HCT116 (cell line): ENCODE measurements at regions not wholly inside any gene's neighbourhood (a gene's known extent, or its start where the extent isn't known, plus 50 kb on each side); places are given as distances from the start of the nearest gene placed in this dataset.

ENCODE experiments used
- CTCF ChIP-seq, 3 experiments: fragments of 200-600 bp in 1 of 3; sonication (generic) in 1 of 3; IDR thresholded peaks in 2 of 3; conservative IDR thresholded peaks in 1 of 3; 2 replicates each; pipeline ENCODE4 v1.5.1; 2012 to 2017; ENCODE audit warnings: low read depth in 2 of 3, low read length in 2 of 3, antibody characterized with exemption in 1 of 3, borderline replicate concordance in 1 of 3, control low read depth in 1 of 3, mild to moderate bottlenecking in 1 of 3, mixed read lengths in 1 of 3, mixed run types in 1 of 3, moderate library complexity in 1 of 3; ENCODE audit not compliant: insufficient read depth in 1 of 3
- EZH2 ChIP-seq: fragments of 200-600 bp; sonication (generic); IDR thresholded peaks from 2 replicates; pipeline ENCODE4 v1.6.1; 2017; ENCODE audit warnings: antibody characterized with exemption, mixed run types
- POLR2A ChIP-seq: IDR thresholded peaks from 2 replicates; pipeline ENCODE4 v1.7.0; 2011; ENCODE audit warnings: borderline replicate concordance; ENCODE audit not compliant: insufficient read depth, insufficient read length; ENCODE audit errors: extremely low read depth
- POLR2AphosphoS5 ChIP-seq: IDR thresholded peaks from 2 replicates; pipeline ENCODE4 v1.6.1; 2011; ENCODE audit warnings: mild to moderate bottlenecking, low read depth, low read length, moderate library complexity
- ZNF274 ChIP-seq: fragments of 200-500 bp; sonication (Bioruptor generic); IDR thresholded peaks from 2 replicates; pipeline ENCODE4 v1.6.1; 2014; ENCODE audit warnings: mild to moderate bottlenecking, low read depth, low read length, inconsistent platforms
- TF ChIP-seq, protein P1 (sequence below): IDR thresholded peaks from 2 replicates; pipeline ENCODE4 v1.6.1; 2012; ENCODE audit warnings: low read depth

DNA sequence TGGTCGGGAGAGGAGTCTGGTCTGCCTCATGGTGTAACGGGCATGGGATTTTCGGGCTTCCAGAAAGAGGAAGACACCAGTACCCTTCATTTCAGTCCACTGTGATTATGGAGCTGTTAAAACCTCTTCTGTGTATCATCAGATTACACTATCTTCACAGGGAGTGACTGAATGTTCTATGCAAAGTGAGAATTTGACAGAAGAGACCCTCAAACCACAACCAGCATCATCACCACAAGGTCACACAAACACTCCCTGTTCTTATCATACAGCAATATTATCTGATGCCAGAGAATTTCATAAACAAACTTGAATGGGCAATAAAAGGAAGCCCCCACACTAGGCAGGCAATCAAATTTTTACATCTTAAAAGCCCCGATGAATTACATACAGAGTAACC, 164.2 kb downstream of the PDGFRA start:
- TF ChIP-seq CTCF (IDR thresholded peaks at IDR 0.05 in 2 of 3, conservative IDR thresholded peaks at IDR 0.05 in 1 of 3; ENCODE audit: borderline replicate concordance in 1 of 3, insufficient read depth in 1 of 3, low read depth in 2 of 3, low read length in 2 of 3) (no peak), EZH2 (no peak), ZNF274 (no peak), POLR2AphosphoS5 (no peak), POLR2A (no peak)
- TF ChIP-seq, protein P1, sequence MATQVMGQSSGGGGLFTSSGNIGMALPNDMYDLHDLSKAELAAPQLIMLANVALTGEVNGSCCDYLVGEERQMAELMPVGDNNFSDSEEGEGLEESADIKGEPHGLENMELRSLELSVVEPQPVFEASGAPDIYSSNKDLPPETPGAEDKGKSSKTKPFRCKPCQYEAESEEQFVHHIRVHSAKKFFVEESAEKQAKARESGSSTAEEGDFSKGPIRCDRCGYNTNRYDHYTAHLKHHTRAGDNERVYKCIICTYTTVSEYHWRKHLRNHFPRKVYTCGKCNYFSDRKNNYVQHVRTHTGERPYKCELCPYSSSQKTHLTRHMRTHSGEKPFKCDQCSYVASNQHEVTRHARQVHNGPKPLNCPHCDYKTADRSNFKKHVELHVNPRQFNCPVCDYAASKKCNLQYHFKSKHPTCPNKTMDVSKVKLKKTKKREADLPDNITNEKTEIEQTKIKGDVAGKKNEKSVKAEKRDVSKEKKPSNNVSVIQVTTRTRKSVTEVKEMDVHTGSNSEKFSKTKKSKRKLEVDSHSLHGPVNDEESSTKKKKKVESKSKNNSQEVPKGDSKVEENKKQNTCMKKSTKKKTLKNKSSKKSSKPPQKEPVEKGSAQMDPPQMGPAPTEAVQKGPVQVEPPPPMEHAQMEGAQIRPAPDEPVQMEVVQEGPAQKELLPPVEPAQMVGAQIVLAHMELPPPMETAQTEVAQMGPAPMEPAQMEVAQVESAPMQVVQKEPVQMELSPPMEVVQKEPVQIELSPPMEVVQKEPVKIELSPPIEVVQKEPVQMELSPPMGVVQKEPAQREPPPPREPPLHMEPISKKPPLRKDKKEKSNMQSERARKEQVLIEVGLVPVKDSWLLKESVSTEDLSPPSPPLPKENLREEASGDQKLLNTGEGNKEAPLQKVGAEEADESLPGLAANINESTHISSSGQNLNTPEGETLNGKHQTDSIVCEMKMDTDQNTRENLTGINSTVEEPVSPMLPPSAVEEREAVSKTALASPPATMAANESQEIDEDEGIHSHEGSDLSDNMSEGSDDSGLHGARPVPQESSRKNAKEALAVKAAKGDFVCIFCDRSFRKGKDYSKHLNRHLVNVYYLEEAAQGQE = no peak
